ENCODE measurements at regions not wholly inside any gene's neighbourhood (a gene's known extent, or its start where the extent isn't known, plus 50 kb on each side); places are given as distances from the start of the nearest gene placed in this dataset.

DNA sequence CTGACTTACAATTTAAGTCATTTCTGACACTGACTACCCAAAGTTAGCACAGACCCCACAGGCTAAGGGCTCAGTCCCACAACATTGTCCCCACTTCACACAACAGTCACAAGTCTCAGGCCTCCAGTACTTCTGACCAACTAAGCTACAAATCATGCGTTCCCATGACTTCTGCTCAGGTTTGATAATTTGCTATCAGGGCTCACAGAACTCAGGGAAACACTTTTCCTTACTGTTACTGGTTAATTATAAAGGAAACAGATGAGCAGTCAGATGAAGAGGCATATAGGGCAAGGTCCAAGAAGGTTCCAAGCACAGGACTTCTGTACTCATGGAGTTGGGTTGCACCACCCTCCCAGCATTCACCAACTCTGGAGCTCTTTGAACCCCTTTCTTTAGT is 151.2 kb upstream of the TNR start:
- Mint-ChIP-seq H3K9me3 (no peaks in the 10 kb centered on the region), H3K4me3 (no peak overlapping the region), H3K36me3 (ENCODE audit: low read depth) (no peaks in the 10 kb centered on the region), H3K4me1 (no peaks in the 10 kb centered on the region), H3K27ac (no peak overlapping the region), H3K27me3 (no peaks in the 10 kb centered on the region)
- no peak for DNase-seq
- intact Hi-C loops (cut with micrococcal nuclease) = no loop called here

DNA sequence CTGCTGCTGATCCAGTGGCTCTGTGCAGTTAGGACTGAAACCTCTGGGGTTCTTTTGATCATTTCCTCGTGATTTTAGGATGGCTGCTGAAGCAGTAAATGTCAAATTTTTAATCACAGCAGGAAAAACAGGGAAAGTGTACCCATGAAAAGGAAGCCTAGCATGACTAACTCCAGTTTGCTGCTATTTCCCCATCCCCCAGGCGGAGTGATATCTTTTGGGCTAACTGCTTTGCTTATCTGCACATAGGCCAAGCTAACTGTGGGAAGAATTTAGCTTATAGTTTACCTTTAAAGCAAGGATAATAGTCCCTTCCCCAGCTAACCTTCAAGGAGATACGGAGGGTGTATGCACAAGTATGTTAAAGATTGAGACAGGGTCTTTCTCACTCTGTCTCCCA is 149.8 kb upstream of the TNR start:
- Mint-ChIP-seq H3K9me3 (no peaks in the 10 kb centered on the region), H3K4me3 (no peak overlapping the region), H3K27ac (no peak overlapping the region), H3K4me1 (no peaks in the 10 kb centered on the region), H3K36me3 (ENCODE audit: low read depth) (no peaks in the 10 kb centered on the region), H3K27me3 (no peaks in the 10 kb centered on the region)
- no peak for DNase-seq
- intact Hi-C loops (cut with micrococcal nuclease) = no loop called here

DNA sequence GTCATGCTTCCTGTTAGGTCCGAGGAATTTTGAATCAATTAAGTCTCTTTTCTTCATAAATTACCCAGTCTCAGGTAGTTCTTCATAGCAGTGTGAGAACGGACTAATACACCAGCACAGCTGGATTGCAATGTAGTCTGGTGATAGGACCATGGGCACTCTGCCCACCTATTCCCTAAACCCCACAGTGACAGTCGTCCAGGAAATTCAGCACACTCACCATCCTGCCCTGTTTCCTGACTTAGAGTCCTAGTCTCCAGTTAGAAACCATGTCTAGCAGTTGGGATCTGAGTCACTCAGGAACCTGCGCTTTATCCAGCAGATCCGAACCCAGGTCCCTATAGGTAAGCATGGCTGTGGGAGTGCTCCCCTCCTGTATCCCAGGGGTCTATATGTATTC is 149.3 kb upstream of the TNR start:
- Mint-ChIP-seq H3K36me3 (ENCODE audit: low read depth) (no peaks in the 10 kb centered on the region), H3K27ac (no peak overlapping the region), H3K4me3 (no peak overlapping the region), H3K9me3 (no peaks in the 10 kb centered on the region), H3K27me3 (no peaks in the 10 kb centered on the region), H3K4me1 (no peaks in the 10 kb centered on the region)
- DNase-seq = no peak
- intact Hi-C loops (cut with micrococcal nuclease) = no loop called here

DNA sequence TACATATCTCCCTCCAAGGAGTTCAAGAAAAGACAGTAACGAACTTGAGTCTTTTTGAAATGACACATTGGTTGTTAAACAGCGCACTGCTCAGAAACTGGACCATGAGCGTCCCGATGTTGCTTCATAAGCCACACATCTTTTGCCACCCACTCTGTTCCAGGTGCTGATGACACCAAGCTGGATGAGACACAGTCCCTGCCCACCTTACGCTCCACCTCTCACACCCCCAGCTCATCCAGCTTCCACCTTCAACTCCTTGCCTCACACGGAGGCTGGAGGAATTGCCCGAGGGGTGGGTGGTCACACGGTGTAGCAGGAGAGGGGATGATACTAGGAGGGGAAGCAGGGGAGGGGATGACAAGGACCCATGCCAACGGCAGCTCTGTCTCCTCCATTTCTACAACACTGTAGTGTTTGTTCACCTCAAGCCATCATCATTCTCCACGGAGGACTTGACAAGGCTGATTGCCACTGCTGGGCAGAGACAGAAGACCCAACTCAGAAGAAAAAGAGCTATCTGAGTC is 148.5 kb upstream of the TNR start:
- Mint-ChIP-seq H3K4me1 (no peaks in the 10 kb centered on the region), H3K4me3 (no peak overlapping the region), H3K27ac (no peak overlapping the region), H3K27me3 (no peaks in the 10 kb centered on the region), H3K9me3 (no peaks in the 10 kb centered on the region), H3K36me3 (ENCODE audit: low read depth) (no peaks in the 10 kb centered on the region)
- DNase-seq = no peak
- intact Hi-C loops (cut with micrococcal nuclease) = no loop called here

DNA sequence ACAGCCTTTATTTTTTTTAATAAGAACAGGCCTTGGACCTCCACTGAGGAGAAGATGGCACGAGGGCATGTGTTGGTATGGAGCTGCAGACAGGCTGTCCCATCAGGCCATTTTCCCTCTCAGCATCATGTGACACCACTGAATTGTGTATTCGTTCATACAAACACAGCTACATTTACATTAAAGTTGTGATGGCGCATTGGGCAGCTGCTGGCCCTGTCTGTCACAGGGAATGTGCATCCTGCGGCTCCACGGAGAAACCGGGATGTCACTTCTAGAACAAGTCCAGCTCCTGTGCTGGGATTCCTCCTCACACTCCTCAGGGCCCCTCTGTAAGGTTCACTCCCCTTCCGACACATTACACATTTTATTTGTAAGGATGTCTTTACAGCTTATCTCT is 147.6 kb upstream of the TNR start:
- Mint-ChIP-seq H3K4me1 (no peaks in the 10 kb centered on the region), H3K4me3 (no peak overlapping the region), H3K9me3 (no peaks in the 10 kb centered on the region), H3K27ac (no peak overlapping the region), H3K27me3 (no peaks in the 10 kb centered on the region), H3K36me3 (ENCODE audit: low read depth) (no peaks in the 10 kb centered on the region)
- intact Hi-C loops (cut with micrococcal nuclease) = no loop called here
- no peak for DNase-seq

DNA sequence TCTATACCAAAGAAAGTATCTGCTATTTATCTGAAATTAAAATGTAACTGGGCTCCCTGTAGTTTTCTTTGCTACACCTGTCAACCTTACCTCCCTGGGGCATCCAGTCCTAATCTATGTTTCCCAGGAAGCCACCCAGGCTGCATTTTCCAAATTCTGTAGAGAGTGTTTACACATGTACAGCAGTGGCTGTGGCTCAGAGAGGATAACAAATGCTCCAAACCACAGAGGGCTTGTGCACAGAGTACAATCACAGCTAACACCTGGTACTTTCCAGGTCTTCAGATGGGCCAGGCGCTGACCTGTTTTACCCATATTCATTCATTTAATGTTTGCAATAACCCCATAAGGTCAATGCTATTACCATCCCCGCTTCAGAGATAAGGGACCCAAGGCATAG is 146.5 kb upstream of the TNR start:
- H3K27me3 Mint-ChIP-seq = no peaks in the 10 kb centered on the region
- no peaks in the 10 kb centered on the region for H3K9me3 Mint-ChIP-seq
- no peak overlapping the region for H3K4me3 Mint-ChIP-seq
- H3K4me1 Mint-ChIP-seq = no peaks in the 10 kb centered on the region
- no peaks in the 10 kb centered on the region for H3K36me3 Mint-ChIP-seq (ENCODE audit: low read depth)
- H3K27ac Mint-ChIP-seq = no peak overlapping the region
- intact Hi-C loops (cut with micrococcal nuclease) = no loop called here
- no peak for DNase-seq

DNA sequence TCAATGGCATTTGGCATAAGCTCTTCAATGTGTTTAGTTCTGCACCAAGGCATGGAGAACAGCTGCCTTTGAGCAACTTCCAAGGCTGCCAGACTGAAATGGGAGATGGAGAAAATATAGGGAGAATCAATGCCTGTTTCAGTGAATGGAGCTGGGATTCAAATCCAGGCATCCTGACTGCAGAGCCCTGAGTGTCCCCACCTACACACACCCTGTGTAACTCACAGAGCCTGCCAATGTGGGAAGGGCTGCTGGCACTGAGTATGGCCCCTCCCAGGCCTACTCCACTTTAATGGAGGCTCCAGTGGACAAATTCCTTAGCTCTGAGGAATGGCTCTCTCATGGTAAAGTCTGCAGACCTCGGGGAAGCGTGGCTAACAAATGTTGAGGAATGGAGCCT is 145.6 kb upstream of the TNR start:
- DNase-seq = no peak
- no peaks in the 10 kb centered on the region for H3K27me3 Mint-ChIP-seq
- no peaks in the 10 kb centered on the region for H3K9me3 Mint-ChIP-seq
- intact Hi-C loops (cut with micrococcal nuclease) = no loop called here
- H3K27ac Mint-ChIP-seq = no peak overlapping the region
- no peaks in the 10 kb centered on the region for H3K4me1 Mint-ChIP-seq
- no peak overlapping the region for H3K4me3 Mint-ChIP-seq
- H3K36me3 Mint-ChIP-seq (ENCODE audit: low read depth) = no peaks in the 10 kb centered on the region

DNA sequence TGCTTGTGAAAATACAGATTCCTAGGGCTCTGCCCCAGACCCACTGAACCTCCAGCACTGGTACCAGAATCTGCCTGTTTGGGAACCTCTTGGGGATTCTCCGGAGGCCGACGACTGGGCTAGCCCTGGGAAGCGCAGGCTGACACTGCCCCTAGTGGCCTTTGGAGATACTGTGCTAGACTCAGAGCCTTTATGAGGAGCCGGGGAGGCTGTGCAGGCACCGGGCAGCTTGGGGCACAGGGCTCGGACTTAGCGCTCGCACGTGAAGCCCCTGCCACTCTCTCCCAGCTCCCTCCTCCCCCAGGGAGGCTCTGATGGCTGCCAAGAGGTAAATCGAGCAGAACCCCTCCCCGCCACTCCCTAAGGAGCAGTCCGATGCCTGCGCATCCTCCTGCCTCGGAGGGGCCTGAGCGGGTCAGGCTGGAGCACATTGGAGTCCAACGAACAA is 144.6 kb upstream of the TNR start:
- H3K9me3 Mint-ChIP-seq = no peaks in the 10 kb centered on the region
- H3K36me3 Mint-ChIP-seq (ENCODE audit: low read depth) = no peaks in the 10 kb centered on the region
- H3K4me3 Mint-ChIP-seq = no peak overlapping the region
- H3K27ac Mint-ChIP-seq = no peak overlapping the region
- intact Hi-C loops (cut with micrococcal nuclease) = no loop called here
- H3K4me1 Mint-ChIP-seq = no peaks in the 10 kb centered on the region
- H3K27me3 Mint-ChIP-seq = no peaks in the 10 kb centered on the region
- DNase-seq = peak; percentile 67

DNA sequence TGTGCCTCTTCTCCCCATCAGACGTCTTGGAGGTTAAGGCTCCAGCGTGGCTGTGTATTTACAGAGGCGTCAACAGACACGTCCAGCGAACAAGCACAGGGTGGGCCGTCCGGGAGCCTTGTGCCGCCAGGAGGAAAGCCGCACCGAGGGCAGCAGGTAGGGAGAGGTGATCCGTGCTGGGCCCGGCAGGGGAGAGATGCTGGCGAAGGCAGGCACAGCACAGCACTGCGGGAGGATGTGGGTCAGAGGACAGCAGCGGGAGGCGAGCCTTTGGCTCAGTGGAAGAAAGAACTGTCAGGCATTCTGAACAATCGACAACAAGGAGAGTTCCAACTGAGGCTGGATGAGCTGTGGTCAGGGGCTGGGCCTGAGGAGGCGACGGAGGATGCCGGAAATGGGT is 144.1 kb upstream of the TNR start:
- no peaks in the 10 kb centered on the region for H3K27me3 Mint-ChIP-seq
- no peaks in the 10 kb centered on the region for H3K9me3 Mint-ChIP-seq
- H3K27ac Mint-ChIP-seq = no peak overlapping the region
- intact Hi-C loops (cut with micrococcal nuclease) = no loop called here
- no peak overlapping the region for H3K4me3 Mint-ChIP-seq
- no peaks in the 10 kb centered on the region for H3K4me1 Mint-ChIP-seq
- no peak for DNase-seq
- H3K36me3 Mint-ChIP-seq (ENCODE audit: low read depth) = no peaks in the 10 kb centered on the region

DNA sequence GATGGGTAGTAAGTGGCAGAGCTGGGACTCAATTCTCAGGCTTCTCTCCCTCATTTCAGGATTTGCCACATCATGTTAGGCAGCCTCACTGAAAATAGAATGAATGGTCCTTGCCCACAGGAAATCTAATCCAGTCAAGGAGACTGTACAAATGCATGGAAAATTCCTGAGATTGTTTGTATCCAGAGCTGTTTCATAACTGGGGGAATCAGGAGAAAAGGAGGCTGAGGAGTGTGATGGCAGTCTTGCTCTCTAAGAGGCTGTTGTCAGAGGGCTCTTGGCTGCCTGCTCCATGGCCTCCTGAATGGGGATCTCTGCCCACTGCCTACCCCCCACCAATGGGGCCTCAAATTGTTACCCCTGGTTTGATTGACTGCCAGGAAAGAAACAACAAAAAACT is 141.9 kb upstream of the TNR start:
- Mint-ChIP-seq H3K36me3 (ENCODE audit: low read depth) (no peaks in the 10 kb centered on the region), H3K27ac (no peak overlapping the region), H3K4me1 (no peaks in the 10 kb centered on the region), H3K4me3 (no peak overlapping the region), H3K27me3 (peaks cover 2% of the 10 kb centered on the region), H3K9me3 (no peaks in the 10 kb centered on the region)
- no peak for DNase-seq
- intact Hi-C loops (cut with micrococcal nuclease) = no loop called here

DNA sequence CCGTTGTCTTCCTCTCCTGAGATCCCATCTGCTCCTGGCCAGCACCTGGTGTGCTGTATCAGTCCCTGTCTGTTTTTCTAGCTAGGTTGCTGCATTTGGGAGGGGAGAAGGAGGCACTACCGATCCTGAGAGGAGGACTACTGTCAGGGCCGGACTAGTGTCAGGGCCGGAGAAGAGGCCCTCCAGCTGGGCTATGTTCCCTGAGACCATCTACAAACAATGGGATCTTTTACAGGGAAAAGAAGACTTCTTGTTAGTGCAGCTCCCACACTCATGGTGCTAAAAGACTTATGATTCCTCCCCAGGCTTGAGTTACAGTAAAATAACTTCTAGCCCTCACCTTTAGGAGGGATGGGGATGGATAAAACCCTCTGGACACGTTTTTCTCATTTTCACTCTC is 141.0 kb upstream of the TNR start:
- Mint-ChIP-seq H3K36me3 (ENCODE audit: low read depth) (no peaks in the 10 kb centered on the region), H3K27ac (no peak overlapping the region), H3K4me3 (no peak overlapping the region), H3K9me3 (no peaks in the 10 kb centered on the region), H3K4me1 (no peaks in the 10 kb centered on the region), H3K27me3 (peaks cover 2% of the 10 kb centered on the region)
- DNase-seq = no peak
- intact Hi-C loops (cut with micrococcal nuclease) = no loop called here

DNA sequence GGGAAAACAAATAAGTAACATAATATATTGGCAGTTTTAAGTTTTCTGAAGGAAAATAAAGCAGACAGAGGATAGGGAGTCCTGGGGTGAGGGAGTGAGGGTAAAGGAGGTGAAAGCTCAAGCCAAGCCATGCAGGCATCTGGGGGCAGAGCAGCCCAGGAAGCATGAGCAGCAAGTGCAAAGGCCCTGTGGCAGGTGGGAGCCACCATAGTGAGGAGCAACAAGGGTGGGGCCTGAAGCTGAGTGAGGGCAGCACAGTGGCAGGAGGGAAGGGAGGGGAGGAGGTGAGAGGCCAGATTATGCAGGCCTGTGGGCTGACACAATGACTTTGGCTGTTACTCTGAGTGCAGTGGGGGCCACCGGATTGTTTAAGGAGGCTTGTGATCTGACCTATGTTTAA is 138.8 kb upstream of the TNR start:
- Mint-ChIP-seq H3K9me3 (no peaks in the 10 kb centered on the region), H3K27ac (no peak overlapping the region), H3K36me3 (ENCODE audit: low read depth) (no peaks in the 10 kb centered on the region), H3K4me1 (no peaks in the 10 kb centered on the region), H3K4me3 (no peak overlapping the region), H3K27me3 (peaks cover 2% of the 10 kb centered on the region)
- intact Hi-C loops (cut with micrococcal nuclease) = no loop called here
- no peak for DNase-seq

DNA sequence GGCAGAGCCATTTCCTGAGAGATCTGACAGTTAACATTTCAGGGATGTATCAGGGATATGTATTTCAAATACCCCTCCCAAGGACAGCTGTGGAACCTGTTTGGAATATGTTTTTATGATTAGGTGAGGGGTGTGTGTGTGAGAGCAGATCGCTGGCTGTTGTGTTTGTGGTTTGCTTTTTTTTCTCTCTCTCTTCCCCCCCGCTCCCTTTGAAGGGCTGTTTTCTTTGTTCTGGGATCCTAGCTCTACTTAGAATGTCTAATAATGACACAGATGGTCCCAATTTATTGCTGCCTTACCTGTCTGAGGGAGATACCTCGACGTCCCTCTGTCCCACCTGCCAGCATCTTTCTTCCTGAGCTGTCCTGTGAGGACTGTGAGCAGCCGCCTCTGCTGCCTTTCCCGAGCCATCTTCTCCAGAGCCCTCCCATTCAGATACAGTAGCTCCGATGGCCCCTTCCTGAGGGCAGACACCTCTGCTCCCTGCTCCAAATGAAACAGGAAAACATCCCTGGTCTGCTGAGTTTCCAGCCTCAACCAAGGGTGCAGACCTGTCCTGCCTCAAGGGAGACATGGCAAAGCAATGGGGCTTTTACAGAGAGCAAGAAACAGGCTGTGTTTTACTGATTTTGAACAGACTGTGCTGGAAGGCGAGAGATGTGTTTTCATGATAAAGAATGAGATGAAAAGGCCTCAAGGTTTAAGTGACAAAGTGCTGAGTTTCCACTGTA is 138.0 kb upstream of the TNR start:
- Mint-ChIP-seq H3K36me3 (ENCODE audit: low read depth) (no peaks in the 10 kb centered on the region), H3K4me1 (no peaks in the 10 kb centered on the region), H3K4me3 (no peak overlapping the region), H3K9me3 (no peaks in the 10 kb centered on the region), H3K27ac (no peak overlapping the region), H3K27me3 (peaks cover 2% of the 10 kb centered on the region)
- intact Hi-C loops (cut with micrococcal nuclease) = no loop called here
- no peak for DNase-seq

DNA sequence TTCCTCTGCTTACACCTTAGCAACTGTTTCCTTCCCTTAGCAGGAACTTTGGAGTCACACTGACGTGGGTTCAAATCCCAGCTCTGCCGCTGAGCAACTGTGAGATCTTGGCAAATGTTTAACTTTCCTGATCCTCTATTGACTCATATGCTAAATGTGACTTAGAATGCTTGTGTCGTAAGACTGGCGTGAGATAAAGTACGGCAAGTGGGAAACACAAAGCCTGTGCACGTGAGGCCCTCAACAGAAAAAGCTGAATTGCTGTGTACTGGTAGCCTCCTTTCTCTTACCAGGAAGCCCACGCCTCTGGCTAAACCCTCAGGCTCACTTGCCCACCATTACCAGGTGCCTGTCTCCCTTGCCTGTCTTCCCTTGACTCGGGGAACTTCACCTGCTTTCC is 135.4 kb upstream of the TNR start:
- Mint-ChIP-seq H3K27ac (no peak overlapping the region), H3K27me3 (peaks cover 2% of the 10 kb centered on the region), H3K4me3 (no peak overlapping the region), H3K4me1 (no peaks in the 10 kb centered on the region), H3K36me3 (ENCODE audit: low read depth) (no peaks in the 10 kb centered on the region), H3K9me3 (no peaks in the 10 kb centered on the region)
- no peak for DNase-seq
- intact Hi-C loops (cut with micrococcal nuclease) = no loop called here
